ENCODE measurements at regions not wholly inside any gene's neighbourhood (a gene's known extent, or its start where the extent isn't known, plus 50 kb on each side); places are given as distances from the start of the nearest gene placed in this dataset.

DNA sequence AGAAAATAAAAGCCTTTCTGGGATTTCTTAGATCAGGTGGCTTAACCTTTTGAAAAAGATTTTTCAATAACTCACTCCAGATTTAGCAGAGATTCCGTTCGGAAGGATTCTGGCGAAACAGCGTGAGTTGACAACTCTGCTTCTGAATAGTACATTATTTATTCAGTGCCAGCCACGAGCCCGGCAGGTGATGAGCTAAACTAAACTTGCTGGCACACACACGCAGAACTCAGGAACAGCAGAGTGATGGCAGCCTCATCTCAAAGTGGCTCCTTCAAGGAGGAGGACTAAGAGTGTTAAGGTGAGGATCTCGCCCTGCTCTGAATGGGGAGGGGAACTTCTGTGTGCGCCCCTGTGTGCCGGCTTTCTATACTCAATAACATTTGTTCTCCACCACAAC, 114.3 kb downstream of the FAM43A start:
- TF ChIP-seq, protein P1, sequence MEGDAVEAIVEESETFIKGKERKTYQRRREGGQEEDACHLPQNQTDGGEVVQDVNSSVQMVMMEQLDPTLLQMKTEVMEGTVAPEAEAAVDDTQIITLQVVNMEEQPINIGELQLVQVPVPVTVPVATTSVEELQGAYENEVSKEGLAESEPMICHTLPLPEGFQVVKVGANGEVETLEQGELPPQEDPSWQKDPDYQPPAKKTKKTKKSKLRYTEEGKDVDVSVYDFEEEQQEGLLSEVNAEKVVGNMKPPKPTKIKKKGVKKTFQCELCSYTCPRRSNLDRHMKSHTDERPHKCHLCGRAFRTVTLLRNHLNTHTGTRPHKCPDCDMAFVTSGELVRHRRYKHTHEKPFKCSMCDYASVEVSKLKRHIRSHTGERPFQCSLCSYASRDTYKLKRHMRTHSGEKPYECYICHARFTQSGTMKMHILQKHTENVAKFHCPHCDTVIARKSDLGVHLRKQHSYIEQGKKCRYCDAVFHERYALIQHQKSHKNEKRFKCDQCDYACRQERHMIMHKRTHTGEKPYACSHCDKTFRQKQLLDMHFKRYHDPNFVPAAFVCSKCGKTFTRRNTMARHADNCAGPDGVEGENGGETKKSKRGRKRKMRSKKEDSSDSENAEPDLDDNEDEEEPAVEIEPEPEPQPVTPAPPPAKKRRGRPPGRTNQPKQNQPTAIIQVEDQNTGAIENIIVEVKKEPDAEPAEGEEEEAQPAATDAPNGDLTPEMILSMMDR (conservative IDR thresholded peaks at IDR 0.05; ENCODE audit: low read length), result no peak
- no peak for TF ChIP-seq EZH2phosphoT487 (IDR thresholded peaks at IDR 0.05; ENCODE audit: borderline replicate concordance)

Data from Loucy (cell line).